GM20000 (cell line): ENCODE measurements at regions not wholly inside any gene's neighbourhood (a gene's known extent, or its start where the extent isn't known, plus 50 kb on each side); places are given as distances from the start of the nearest gene placed in this dataset.

Experiments
- DNase-seq: peaks from one replicate; pipeline ENCODE4 v3.0.0; 2012; ENCODE audit warnings: low spot score
- CTCF ChIP-seq: IDR thresholded peaks from 2 replicates; pipeline ENCODE4 v1.5.1; 2012; ENCODE audit warnings: mild to moderate bottlenecking, control low read depth; ENCODE audit errors: extremely low read depth, missing control alignments

DNA sequence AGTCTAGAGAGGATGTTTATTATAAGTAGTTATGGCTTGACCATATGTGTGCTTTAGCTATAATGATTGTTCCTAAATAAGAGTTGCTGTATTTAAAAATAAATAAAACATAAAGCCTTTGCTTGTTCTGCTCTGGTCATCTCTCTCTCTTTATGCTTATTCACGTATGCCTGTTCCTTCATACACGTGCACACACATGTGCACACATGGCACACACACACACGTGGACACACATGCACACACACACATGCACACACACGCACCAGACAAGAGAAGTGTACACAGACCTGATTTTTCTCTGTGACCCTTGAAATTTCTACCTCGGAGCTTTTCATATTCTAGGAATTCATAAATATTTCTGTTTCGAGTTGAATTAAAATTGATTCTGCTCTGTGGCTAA lies 658.2 kb upstream of the SALL3 start:
- no peak for DNase-seq
- no peak for TF ChIP-seq CTCF

DNA sequence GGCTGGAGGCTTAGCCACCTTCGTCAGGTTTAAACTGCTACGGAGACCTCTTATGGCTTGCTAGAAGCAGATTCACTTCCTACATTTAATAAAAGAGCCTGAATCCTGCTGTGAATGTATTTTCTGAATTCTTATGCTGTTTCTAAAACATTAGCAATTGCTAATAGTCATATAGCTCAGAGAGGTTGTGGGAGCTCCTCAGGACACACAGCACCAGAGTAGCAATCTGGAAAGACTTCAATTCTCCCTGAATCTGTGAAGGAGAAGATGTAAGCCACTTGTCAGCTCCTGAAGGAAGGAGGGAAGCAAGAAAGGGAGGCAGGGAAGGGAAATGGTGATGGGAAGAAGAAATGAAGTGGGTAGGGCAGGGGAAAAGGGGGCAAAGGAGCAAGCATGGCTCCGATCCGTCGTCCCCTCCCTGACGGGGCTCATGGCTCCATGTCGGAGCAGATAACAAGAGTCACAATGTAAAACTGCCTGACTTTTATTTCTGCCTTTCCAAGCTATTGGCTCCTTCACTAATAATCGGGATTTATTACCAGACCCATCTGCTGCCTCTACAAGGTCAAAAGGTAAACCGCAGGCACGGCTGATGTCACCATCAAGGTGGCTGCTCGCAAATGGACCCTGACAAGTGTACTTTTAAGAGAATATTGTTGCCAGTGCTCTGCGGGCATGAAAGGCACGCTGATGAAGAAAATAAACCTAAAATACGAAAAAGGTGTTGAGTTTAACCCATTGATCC lies 656.0 kb upstream of the SALL3 start:
- no peak for TF ChIP-seq CTCF
- DNase-seq: no peak

DNA sequence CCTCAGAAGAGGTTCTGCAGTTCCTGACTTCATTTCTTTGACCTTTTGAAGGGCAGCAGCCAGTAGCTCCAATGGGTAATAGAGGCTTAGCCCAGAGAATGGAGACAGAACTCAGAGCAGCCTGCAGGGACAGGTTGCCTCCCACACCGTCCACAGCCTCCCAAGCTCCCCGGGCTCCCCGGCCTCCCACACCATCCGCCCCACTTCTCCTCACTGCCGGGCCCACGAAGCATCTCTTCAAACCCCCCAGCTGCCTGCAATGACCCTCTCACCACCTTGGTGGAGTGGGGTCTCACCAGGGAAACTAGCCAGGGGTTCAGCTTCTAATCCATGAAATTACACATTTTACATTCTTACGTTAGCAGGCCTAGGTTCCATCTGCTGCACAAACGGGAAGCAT lies 652.0 kb upstream of the SALL3 start:
- no peak for DNase-seq
- no peak for TF ChIP-seq CTCF

- DNase-seq: no peak
- TF ChIP-seq CTCF: no peak
Observed at GRCh38 chr18:78330766-78331165, 648.9 kb upstream of the SALL3 start.

DNA sequence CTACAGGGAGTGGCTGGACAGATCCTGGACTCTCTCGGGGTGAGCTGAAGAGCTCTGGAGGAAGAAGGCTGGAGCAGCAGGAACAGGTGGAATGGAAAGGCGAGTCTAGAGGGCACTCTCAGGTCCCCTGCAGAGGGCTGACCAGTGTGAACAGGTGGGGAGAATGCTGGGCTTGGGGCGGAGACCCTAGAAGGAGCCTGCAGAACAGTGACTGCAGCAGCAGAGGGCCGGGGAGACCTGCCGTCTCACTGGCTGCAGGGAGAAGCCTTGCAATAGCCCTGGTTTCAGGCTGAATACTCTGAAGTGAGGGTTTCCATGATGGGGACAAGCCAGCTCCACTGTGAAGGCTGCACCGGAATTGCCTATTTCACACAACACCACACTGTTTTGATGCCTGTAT lies 626.7 kb upstream of the SALL3 start:
- no peak for DNase-seq

GRCh38 chr18:78362198-78362597 lies 617.4 kb upstream of the SALL3 start:
- DNase-seq: no peak
- TF ChIP-seq CTCF: no peak

More for the DNA sequence above, 626.7 kb upstream of the SALL3 start:
- no peak for TF ChIP-seq CTCF

DNA sequence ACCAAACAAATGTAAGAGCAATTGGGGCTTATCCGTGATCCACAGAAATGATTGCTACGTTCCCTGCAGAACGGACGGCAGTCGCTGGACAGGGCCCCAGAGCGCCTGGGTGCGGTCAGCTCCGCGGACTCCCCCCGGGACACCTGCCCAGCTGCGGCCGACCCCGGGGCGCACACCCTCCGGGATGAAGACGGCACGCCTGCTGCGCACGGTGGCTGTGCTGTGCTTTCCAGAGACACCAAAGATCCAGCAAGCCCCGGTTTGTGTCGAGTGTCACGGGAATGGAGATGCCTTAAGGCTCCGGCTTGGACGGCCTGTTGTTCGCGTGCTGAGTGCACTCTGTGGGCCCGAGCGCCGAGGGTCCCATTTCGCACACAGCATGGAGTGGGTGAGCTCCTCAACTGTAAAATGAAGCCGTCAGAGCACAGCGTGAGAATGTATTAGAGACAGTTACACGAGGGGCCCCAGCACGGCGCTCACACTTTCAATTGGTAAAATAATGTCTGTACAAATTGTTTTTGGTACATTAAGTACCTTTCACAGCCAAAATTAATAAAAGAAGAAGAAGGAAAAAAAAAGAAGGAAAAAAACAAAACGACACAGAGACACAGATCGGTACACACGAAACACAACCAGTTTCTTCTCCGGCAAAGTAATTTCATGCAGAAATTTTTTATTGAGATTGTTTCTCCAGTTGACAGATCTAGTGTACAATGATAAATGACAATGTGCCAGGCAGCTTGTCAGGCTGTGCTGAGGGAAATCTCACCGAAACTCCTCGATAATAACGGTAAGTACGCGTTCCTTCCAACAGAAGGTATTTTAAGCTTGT lies 615.8 kb upstream of the SALL3 start:
- DNase-seq: no peak
- no peak for TF ChIP-seq CTCF
